ENCODE measurements at regions not wholly inside any gene's neighbourhood (a gene's known extent, or its start where the extent isn't known, plus 50 kb on each side); places are given as distances from the start of the nearest gene placed in this dataset.
"Not testable (repeated sequence)": the region's sequence is repeated elsewhere in the genome, so short reads cannot be mapped to it uniquely, and the experiment has no call there.

DNA sequence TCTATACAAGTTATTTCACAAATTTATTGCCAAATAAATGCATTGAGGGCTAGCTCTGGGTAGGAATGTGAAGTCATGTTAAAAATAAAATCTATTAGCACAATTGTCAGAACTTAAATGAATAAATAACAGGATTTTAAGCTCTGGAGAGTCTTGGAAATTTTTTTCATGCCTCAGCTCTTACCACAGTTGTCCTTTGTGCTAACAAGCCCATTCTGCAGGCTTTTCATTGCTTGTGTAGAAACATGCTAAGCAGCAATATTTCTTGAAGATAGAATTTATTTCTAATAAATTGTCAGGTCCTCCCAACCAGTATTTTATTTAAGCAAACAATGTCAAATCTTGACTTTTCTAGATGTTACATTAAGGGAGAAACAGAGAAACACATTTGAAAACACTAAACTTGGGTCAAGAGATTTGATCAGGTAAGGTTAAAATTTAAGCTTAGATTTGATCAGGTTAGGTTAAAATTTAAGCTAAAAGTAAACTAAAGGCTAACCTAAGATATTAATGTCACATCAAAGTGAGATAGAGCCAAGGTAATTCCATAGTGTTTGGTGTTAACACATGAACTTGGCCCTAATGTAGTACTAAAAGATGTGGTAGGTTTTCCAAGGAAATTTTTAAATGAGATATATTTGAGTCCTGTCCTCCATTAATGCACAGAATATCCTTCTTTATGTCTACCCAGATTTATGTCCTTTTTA lies 179.1 kb upstream of the IL1RAPL1 start:
- Histone ChIP-seq H3K4me1 (no peaks in the 10 kb centered on the region), H3K27me3 (no peaks in the 10 kb centered on the region), H3K9me3 (no peaks in the 10 kb centered on the region), H3K36me3 (no peaks in the 10 kb centered on the region), H3K27ac (no peak overlapping the region), H3K4me3 (no peak overlapping the region)
- intact Hi-C loops (cut with DNase I) = no loop called here
- no peak for DNase-seq
- TF ChIP-seq, protein P1, sequence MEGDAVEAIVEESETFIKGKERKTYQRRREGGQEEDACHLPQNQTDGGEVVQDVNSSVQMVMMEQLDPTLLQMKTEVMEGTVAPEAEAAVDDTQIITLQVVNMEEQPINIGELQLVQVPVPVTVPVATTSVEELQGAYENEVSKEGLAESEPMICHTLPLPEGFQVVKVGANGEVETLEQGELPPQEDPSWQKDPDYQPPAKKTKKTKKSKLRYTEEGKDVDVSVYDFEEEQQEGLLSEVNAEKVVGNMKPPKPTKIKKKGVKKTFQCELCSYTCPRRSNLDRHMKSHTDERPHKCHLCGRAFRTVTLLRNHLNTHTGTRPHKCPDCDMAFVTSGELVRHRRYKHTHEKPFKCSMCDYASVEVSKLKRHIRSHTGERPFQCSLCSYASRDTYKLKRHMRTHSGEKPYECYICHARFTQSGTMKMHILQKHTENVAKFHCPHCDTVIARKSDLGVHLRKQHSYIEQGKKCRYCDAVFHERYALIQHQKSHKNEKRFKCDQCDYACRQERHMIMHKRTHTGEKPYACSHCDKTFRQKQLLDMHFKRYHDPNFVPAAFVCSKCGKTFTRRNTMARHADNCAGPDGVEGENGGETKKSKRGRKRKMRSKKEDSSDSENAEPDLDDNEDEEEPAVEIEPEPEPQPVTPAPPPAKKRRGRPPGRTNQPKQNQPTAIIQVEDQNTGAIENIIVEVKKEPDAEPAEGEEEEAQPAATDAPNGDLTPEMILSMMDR (IDR thresholded peaks at IDR 0.05) = no peak
- TF ChIP-seq POLR2A (IDR thresholded peaks at IDR 0.05) = no peak

DNA sequence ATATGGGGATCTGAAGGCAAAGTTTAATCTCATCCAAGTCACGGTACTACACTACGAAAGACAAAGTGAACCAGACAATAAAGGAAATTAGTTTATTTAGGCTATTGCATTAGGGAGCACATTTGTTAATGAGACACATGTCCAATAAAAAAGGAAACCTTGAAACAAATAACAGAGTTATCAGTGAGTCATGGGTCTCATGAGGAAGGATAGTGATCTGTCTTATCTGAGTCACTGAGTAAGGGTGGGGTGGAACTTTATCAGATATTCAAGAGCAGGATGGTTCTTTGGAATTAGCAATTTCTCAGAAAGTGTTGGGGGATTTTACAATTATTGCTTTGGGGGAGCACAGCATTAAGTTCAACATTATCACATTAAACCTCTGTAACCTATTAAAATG lies 188.9 kb upstream of the IL1RAPL1 start:
- Histone ChIP-seq H3K9me3 (no peaks in the 10 kb centered on the region), H3K36me3 (no peaks in the 10 kb centered on the region), H3K27me3 (no peaks in the 10 kb centered on the region), H3K4me3 (no peak overlapping the region), H3K27ac (no peak overlapping the region), H3K4me1 (no peaks in the 10 kb centered on the region)
- 72 to 90% methylated on average over 2 of the region's 2 CpGs for WGBS, 2 donors
- DNase-seq = no peak
- TF ChIP-seq, protein P1 (IDR thresholded peaks at IDR 0.05) = no peak
- no peak for TF ChIP-seq POLR2A (IDR thresholded peaks at IDR 0.05)
- intact Hi-C loops (cut with DNase I) = no loop called here

DNA sequence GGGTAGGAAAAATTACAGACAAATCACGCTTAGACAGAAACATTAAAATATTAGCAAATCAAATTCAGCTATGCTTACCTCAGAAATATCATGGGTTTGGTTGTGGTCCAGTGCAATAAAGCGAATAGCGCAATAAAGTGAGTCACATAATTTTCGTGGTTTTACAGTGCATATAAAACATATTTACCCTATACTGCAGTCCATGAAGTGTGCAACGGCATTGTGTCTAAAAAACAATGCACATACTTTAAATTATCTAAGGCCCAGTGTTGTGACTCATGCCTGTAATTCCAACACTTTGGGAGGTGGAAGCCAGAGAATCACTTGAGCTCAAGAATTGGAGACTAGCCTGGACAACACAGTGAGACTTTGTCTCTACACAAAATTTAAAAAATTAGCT lies 195.7 kb upstream of the IL1RAPL1 start:
- TF ChIP-seq, protein P1 (IDR thresholded peaks at IDR 0.05) = no peak
- no peak for TF ChIP-seq POLR2A (IDR thresholded peaks at IDR 0.05)
- no peak overlapping the region for H3K27ac ChIP-seq
- 75 to 81% methylated on average over 5 of the region's 5 CpGs for WGBS, 2 donors
- H3K9me3 ChIP-seq = no peaks in the 10 kb centered on the region
- intact Hi-C loops (cut with DNase I) = no loop called here
- no peaks in the 10 kb centered on the region for H3K27me3 ChIP-seq
- no peak overlapping the region for H3K4me3 ChIP-seq
- H3K36me3 ChIP-seq = no peaks in the 10 kb centered on the region
- no peak for DNase-seq
- no peaks in the 10 kb centered on the region for H3K4me1 ChIP-seq

DNA sequence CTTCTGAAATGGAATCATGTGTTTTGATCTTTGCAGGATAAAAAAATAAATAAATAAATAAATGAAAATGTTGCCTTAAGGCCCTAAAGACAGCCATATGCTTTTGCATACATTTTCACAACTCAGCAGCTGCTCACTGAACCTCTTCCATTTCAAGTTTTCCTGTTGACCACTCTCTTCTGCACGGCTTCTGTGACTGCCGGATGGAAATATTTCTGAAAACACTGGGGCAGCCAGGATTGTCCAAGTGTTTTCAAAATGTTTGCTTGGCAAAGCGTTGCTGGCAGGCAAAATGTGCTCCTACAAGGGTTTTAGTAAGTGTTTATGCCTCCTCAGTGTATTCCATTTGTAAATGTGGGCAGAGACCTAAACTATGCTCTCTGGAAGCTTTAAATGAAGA lies 208.1 kb upstream of the IL1RAPL1 start:
- intact Hi-C loops (cut with DNase I) = no loop called here
- H3K27me3 ChIP-seq = no peaks in the 10 kb centered on the region

DNA sequence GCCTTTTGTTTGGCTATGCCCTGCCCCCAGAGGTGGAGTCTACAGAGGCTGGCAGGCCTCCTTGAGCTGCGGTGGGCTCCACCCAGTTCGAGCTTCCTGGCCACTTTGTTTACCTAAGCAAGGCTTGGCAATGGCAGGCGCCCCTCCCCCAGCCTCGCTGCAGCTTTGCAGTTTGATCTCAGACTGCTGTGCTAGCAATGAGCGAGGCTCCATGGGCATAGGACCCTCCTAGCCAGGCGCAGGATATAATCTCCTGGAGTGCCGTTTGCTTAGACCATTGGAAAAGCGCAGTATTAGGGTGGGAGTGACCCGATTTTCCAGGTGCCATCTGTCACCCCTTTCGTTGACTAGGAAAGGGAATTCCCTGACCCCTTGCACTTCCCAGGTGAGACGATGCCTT lies 219.6 kb upstream of the IL1RAPL1 start:
- H3K27me3 ChIP-seq; H3K27ac ChIP-seq; H3K4me1 ChIP-seq; H3K4me3 ChIP-seq; H3K36me3 ChIP-seq; intact Hi-C loops (cut with DNase I); H3K9me3 ChIP-seq; DNase-seq: not testable (repeated sequence)
- 87% methylated on average over 8 of the region's 11 CpGs; no CpG with 5 or more reads in 1 of the 2 donors for WGBS, 2 donors

More for the DNA sequence above, 208.1 kb upstream of the IL1RAPL1 start:
- no peak for DNase-seq
- no peak overlapping the region for H3K27ac ChIP-seq
- no peaks in the 10 kb centered on the region for H3K36me3 ChIP-seq
- no peak for TF ChIP-seq POLR2A (IDR thresholded peaks at IDR 0.05)
- TF ChIP-seq, protein P1 (IDR thresholded peaks at IDR 0.05) = no peak
- H3K4me1 ChIP-seq = no peaks in the 10 kb centered on the region
- H3K9me3 ChIP-seq = no peaks in the 10 kb centered on the region
- no peak overlapping the region for H3K4me3 ChIP-seq
- WGBS, 2 donors = 44 to 64% methylated on average over 2 to 3 of the region's 3 CpGs

DNA sequence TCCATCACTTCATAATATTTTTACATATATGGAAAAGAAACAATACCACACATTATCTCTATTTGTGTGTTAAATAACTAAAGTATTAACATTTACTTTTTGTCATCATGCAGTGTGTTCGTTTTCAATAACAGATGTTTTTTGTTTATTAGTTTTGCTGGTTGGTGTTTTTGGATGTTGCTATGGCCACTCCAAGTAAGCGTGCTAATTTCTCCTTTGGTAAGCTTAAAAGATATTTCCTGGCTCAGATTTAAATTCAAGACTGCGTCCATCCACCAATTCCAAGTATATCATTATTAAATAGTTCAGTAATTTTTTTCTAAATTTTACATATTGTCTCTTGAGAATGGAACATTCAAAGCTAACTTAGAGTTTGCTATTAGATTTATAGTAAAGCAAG lies 235.4 kb upstream of the IL1RAPL1 start:
- Histone ChIP-seq H3K9me3 (no peaks in the 10 kb centered on the region), H3K4me1 (no peaks in the 10 kb centered on the region), H3K36me3 (no peaks in the 10 kb centered on the region), H3K4me3 (no peak overlapping the region), H3K27me3 (no peaks in the 10 kb centered on the region), H3K27ac (no peak overlapping the region)
- no peak for DNase-seq
- WGBS, 2 donors = 54 to 60% methylated on average over 3 of the region's 3 CpGs
- intact Hi-C loops (cut with DNase I) = no loop called here
- TF ChIP-seq, protein P1 (IDR thresholded peaks at IDR 0.05) = no peak
- no peak for TF ChIP-seq POLR2A (IDR thresholded peaks at IDR 0.05)
